ENCODE measurements at regions not wholly inside any gene's neighbourhood (a gene's known extent, or its start where the extent isn't known, plus 50 kb on each side); places are given as distances from the start of the nearest gene placed in this dataset.

DNA sequence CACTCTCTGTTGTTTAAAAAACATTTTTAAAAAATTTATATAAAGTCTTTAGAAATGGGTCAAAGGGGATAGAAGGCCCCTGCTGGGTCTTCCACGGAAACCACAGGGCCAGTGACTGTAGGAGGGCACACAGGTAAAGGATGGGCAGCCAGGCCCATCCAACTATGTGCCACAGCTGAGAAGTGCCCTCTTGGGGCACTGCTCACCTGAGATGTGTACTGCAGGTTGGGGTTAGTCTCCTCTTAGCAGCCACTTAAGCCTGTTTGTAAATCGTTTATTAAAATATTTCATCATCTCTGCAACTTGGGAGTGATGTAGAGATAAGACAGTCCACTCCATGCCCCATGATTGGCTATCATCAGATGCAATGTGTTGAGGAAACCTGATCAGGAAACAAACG lies 222.4 kb downstream of the DIRAS2 start:
- TF ChIP-seq SUZ12 (IDR thresholded peaks at IDR 0.05; ENCODE audit: extremely low read depth, insufficient read depth, insufficient read length) (no peak), YY1 (IDR thresholded peaks at IDR 0.05; ENCODE audit: insufficient read depth, insufficient read length) (no peak)
